ENCODE measurements at regions not wholly inside any gene's neighbourhood (a gene's known extent, or its start where the extent isn't known, plus 50 kb on each side); places are given as distances from the start of the nearest gene placed in this dataset.

DNA sequence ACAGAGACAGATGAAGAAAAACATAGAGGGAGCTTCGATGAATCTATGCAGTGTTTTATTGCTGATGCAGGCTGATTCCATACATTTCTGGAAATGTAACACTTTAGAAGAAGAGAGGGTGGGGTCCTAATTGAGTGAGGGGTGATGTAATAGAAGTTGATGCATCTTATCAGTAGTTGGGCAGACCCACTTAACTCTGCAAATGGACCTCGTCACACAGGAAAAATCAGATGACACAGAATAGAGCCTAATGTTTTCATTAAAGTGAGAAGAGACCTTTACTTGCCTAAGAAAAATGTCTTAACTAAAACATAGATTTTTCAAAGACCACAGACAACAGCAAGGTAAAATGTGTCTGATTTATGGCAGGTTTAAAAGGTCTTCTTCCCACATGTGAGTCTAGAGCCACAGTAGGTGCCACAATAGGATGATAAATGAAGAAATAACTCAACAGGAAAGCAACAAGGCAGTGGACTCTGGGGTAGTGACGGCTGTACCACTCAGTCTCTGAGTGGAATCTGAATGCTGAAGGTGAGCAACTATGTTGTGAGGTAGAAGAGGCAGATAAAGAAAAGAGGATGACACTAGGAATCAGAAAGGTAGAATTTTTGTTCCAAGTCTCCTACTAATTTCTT, 414.7 kb upstream of the PIK3C3 start (continued):
- TF ChIP-seq TBP (IDR thresholded peaks at IDR 0.05; ENCODE audit: low read depth, low read length) (no peak), SIN3A (conservative IDR thresholded peaks at IDR 0.05 in 1 of 2, IDR thresholded peaks at IDR 0.05 in 1 of 2; ENCODE audit: low read depth in 1 of 2, low read length in 2 of 2) (no peak), SIX5 (IDR thresholded peaks at IDR 0.05; ENCODE audit: low read depth, low read length) (no peak), RFX5 (IDR thresholded peaks at IDR 0.05; ENCODE audit: borderline replicate concordance, low read depth, low read length) (no peak), SP1 (IDR thresholded peaks at IDR 0.05; ENCODE audit: low read depth, low read length) (no peak), JUND (IDR thresholded peaks at IDR 0.05; ENCODE audit: low read length) (no peak)

All from H1 (cell line).